ENCODE measurements at regions not wholly inside any gene's neighbourhood (a gene's known extent, or its start where the extent isn't known, plus 50 kb on each side); places are given as distances from the start of the nearest gene placed in this dataset.

DNA sequence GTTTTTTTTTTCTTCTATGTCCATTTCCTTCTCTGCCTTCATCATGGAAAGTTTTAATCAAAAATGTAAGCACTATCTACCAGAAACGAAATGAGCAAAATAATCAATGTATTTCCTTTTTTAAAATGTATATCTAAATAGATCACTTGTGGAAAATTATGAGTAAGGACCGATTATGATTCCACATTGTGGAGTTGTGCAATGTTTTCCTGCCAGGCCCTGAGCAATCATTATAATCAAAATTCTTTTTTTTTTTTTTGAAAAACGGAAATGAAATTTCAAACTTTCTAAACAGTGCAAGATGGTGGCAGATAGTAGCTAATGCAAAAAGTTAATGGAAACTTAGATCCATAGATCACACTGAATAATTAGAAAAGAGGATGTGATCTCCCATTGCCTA, 1074.6 kb upstream of the TMEM132C start:
- no peaks in the 10 kb centered on the region for H3K9me2 ChIP-seq (ENCODE audit: insufficient read depth)
- CTCF ChIA-PET = no interaction called here
- H3K4me2 ChIP-seq = no peak overlapping the region
- no peaks in the 10 kb centered on the region for H3K27me3 ChIP-seq (ENCODE audit: insufficient read depth, low read depth)
- 0 out of 2 replicates have a peak, but pooled peaks cover 4% of the 10 kb centered on the region for H3K9me3 ChIP-seq (ENCODE audit: insufficient read depth, low read depth)
- no TSS peak for BruUV-seq (replicated peaks)
- intact Hi-C loops (cut with micrococcal nuclease; ENCODE audit: unreplicated experiment) = no loop called here
- H4K20me1 ChIP-seq (ENCODE audit: insufficient read depth) = no peaks in the 10 kb centered on the region
- no peaks in the 10 kb centered on the region for H3K79me2 ChIP-seq (ENCODE audit: low read depth)
- TF ChIP-seq EZH2 (IDR thresholded peaks at IDR 0.05; ENCODE audit: low read depth) = no peak
- TF ChIP-seq, protein P1, sequence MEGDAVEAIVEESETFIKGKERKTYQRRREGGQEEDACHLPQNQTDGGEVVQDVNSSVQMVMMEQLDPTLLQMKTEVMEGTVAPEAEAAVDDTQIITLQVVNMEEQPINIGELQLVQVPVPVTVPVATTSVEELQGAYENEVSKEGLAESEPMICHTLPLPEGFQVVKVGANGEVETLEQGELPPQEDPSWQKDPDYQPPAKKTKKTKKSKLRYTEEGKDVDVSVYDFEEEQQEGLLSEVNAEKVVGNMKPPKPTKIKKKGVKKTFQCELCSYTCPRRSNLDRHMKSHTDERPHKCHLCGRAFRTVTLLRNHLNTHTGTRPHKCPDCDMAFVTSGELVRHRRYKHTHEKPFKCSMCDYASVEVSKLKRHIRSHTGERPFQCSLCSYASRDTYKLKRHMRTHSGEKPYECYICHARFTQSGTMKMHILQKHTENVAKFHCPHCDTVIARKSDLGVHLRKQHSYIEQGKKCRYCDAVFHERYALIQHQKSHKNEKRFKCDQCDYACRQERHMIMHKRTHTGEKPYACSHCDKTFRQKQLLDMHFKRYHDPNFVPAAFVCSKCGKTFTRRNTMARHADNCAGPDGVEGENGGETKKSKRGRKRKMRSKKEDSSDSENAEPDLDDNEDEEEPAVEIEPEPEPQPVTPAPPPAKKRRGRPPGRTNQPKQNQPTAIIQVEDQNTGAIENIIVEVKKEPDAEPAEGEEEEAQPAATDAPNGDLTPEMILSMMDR (conservative IDR thresholded peaks at IDR 0.05) = no peak
- H2AFZ ChIP-seq = no peak overlapping the region
- POLR2A ChIA-PET (ENCODE audit: unreplicated experiment) = no interaction called here
- peaks cover 4% of the 10 kb centered on the region; the same call in 1 of the 2 replicates for H3F3A ChIP-seq (ENCODE audit: insufficient read depth, low read depth)
- no peaks in the 10 kb centered on the region for H3K4me1 ChIP-seq (replicated peaks; ENCODE audit: insufficient read depth)
- no peak overlapping the region for H3K27ac ChIP-seq
- H3K36me3 ChIP-seq (ENCODE audit: low read depth) = no peaks in the 10 kb centered on the region
- DNase-seq = no peak
- no peak overlapping the region for H3K4me3 ChIP-seq

DNA sequence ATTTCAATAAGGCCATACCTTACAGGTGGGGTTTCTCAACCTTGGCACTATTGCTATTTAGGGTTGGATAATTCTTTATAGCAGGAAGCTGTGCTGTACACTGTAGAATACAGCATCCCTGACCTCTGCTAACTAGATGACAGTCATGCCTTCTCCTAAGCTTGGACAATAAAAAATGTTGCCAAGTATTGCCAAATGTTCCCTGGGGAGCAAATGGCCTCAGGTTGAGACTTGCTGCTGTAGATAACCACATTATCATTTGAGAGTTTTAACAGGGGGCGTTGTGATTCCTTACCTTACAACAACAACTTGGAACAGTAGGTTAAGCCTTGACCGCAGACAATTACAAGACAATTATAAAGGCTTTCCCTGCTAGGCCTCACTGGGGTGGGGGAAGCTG, 1073.6 kb upstream of the TMEM132C start:
- CTCF ChIA-PET = no interaction called here
- Histone ChIP-seq H3K4me3 (no peak overlapping the region), H3K36me3 (ENCODE audit: low read depth) (no peaks in the 10 kb centered on the region), H3K4me2 (no peak overlapping the region), H3K9me2 (ENCODE audit: insufficient read depth) (no peaks in the 10 kb centered on the region), H2AFZ (no peak overlapping the region), H4K20me1 (ENCODE audit: insufficient read depth) (no peaks in the 10 kb centered on the region), H3K79me2 (ENCODE audit: low read depth) (no peaks in the 10 kb centered on the region), H3K27me3 (ENCODE audit: insufficient read depth, low read depth) (no peaks in the 10 kb centered on the region), H3K27ac (no peak overlapping the region), H3K4me1 (replicated peaks; ENCODE audit: insufficient read depth) (no peaks in the 10 kb centered on the region), H3K9me3 (ENCODE audit: insufficient read depth, low read depth) (0 out of 2 replicates have a peak, but pooled peaks cover 4% of the 10 kb centered on the region), H3F3A (ENCODE audit: insufficient read depth, low read depth) (peaks cover 4% of the 10 kb centered on the region; the same call in 1 of the 2 replicates)
- POLR2A ChIA-PET (ENCODE audit: unreplicated experiment) = no interaction called here
- intact Hi-C loops (cut with micrococcal nuclease; ENCODE audit: unreplicated experiment) = no loop called here
- TF ChIP-seq, protein P1 (conservative IDR thresholded peaks at IDR 0.05) = no peak
- no peak for TF ChIP-seq EZH2 (IDR thresholded peaks at IDR 0.05; ENCODE audit: low read depth)
- DNase-seq = no peak
- BruUV-seq (replicated peaks) = no TSS peak

DNA sequence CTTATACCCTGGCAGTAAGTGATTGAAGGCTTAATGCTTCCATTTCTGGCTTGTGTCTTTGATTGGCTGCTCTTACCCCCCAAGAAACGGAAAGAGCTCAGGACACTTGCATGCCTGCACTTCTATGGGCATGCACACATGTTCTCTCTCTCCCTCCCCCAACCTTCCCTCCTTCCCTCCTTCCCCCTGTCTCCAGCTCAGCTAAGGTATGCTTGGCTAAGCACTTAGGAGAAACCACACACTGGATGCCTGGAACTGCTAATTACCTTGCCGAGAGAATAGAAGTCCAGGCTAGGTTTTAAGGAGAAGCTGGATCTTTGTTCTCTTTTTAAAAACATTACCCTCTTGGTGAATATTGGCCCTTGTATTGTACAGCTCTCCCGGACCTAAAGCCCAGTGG, 1072.8 kb upstream of the TMEM132C start:
- H3K9me2 ChIP-seq (ENCODE audit: insufficient read depth) = no peaks in the 10 kb centered on the region
- ChIA-PET POLR2A (ENCODE audit: unreplicated experiment) (no interaction called here), CTCF (no interaction called here)
- 0 out of 2 replicates have a peak, but pooled peaks cover 4% of the 10 kb centered on the region for H3K9me3 ChIP-seq (ENCODE audit: insufficient read depth, low read depth)
- no peaks in the 10 kb centered on the region for H3K36me3 ChIP-seq (ENCODE audit: low read depth)
- H3K27me3 ChIP-seq (ENCODE audit: insufficient read depth, low read depth) = no peaks in the 10 kb centered on the region
- no TSS peak for BruUV-seq (replicated peaks)
- no peaks in the 10 kb centered on the region for H3K79me2 ChIP-seq (ENCODE audit: low read depth)
- no peak for TF ChIP-seq EZH2 (IDR thresholded peaks at IDR 0.05; ENCODE audit: low read depth)
- TF ChIP-seq, protein P1 (conservative IDR thresholded peaks at IDR 0.05) = no peak
- no peaks in the 10 kb centered on the region for H3K4me1 ChIP-seq (replicated peaks; ENCODE audit: insufficient read depth)
- DNase-seq = no peak
- H3K4me3 ChIP-seq = no peak overlapping the region
- peaks cover 4% of the 10 kb centered on the region; the same call in 1 of the 2 replicates for H3F3A ChIP-seq (ENCODE audit: insufficient read depth, low read depth)
- no peak overlapping the region for H3K4me2 ChIP-seq
- H2AFZ ChIP-seq = no peak overlapping the region
- H4K20me1 ChIP-seq (ENCODE audit: insufficient read depth) = no peaks in the 10 kb centered on the region
- intact Hi-C loops (cut with micrococcal nuclease; ENCODE audit: unreplicated experiment) = no loop called here
- H3K27ac ChIP-seq = no peak overlapping the region
